Endothelial cell of umbilical vein (primary cell): ENCODE measurements at regions not wholly inside any gene's neighbourhood (a gene's known extent, or its start where the extent isn't known, plus 50 kb on each side); places are given as distances from the start of the nearest gene placed in this dataset.

Experiments
- BruUV-seq: library from RNA; stranded (reverse); fragments of 400-500 nt; replicated peaks from 2 replicates; lab custom pipeline; 2021; lab: Mats Ljungman, UMichigan
- CTCF ChIA-PET: fragments of 300-600, 350-600 bp; sonication (Branson Sonifier 250); formaldehyde crosslinking; loops from one replicate; lab custom pipeline; 2021; ENCODE audit warnings: antibody characterized with exemption, inconsistent platforms; lab: Charles Lee
- POLR2A ChIA-PET: fragments of 300-600, 350-600 bp; sonication (Branson Sonifier 250); formaldehyde crosslinking; loops from one replicate; lab custom pipeline; 2021; ENCODE audit warnings: antibody characterized with exemption, inconsistent platforms; lab: Charles Lee
- DNase-seq: peaks from one replicate; pipeline ENCODE4 v3.0.0-alpha.2; 2011; ENCODE audit warnings: low read depth, low spot score
- FAIRE-seq: peaks from 2 replicates; lab custom pipeline; 2011; peaks lifted over from hg19 to GRCh38; lab: Jason Lieb, UNC
- H2AFZ ChIP-seq: 2 replicates; pipeline ENCODE4 v1.6.0; 2012; ENCODE audit warnings: low read depth, low read length, control low read depth, inconsistent platforms
- H3K27ac ChIP-seq: 2 replicates; pipeline ENCODE4 v1.5.1; 2011; ENCODE audit warnings: low read depth, mild to moderate bottlenecking, control low read depth, low read length, moderate library complexity; ENCODE audit not compliant: insufficient read depth
- H3K27me3 ChIP-seq, 2 experiments: 2 replicates each; pipeline versions ENCODE4 v1.6.0 to v1.6.1; 2011; ENCODE audit warnings: low read length in 2 of 2, mixed read lengths in 1 of 2; ENCODE audit not compliant: control insufficient read depth in 2 of 2, insufficient read depth in 2 of 2
- H3K36me3 ChIP-seq, 2 experiments: 2 replicates in 1 of 2; 3 replicates in 1 of 2; pipeline ENCODE4 v1.5.1; 2011; ENCODE audit warnings: low read length in 2 of 2, mild to moderate bottlenecking in 1 of 2, moderate library complexity in 1 of 2; ENCODE audit not compliant: control insufficient read depth in 2 of 2, insufficient read depth in 2 of 2; ENCODE audit errors: extremely low read depth in 1 of 2
- H3K4me1 ChIP-seq: 3 replicates; pipeline ENCODE4 v1.5.1; 2011; ENCODE audit warnings: mild to moderate bottlenecking, low read length; ENCODE audit not compliant: control insufficient read depth, insufficient read depth; ENCODE audit errors: extremely low read depth
- H3K4me2 ChIP-seq: 2 replicates; pipeline ENCODE4 v1.6.1; 2011; ENCODE audit warnings: low read length, control low read depth, mixed read lengths; ENCODE audit not compliant: insufficient read depth
- H3K4me3 ChIP-seq, 3 experiments: fragments of 200-600 bp in 1 of 3; sonication (generic), shearing (Covaris generic) in 1 of 3; replicated peaks in 1 of 3; 2 replicates each; pipeline ENCODE4 v1.5.1; 2011 to 2016; ENCODE audit warnings: control low read depth in 3 of 3, low read length in 3 of 3, mild to moderate bottlenecking in 2 of 3, inconsistent platforms in 1 of 3, low read depth in 1 of 3, moderate library complexity in 1 of 3; ENCODE audit not compliant: insufficient read depth in 1 of 3
- H3K79me2 ChIP-seq: 2 replicates; pipeline ENCODE4 v1.6.0; 2012; ENCODE audit warnings: low read length, inconsistent platforms; ENCODE audit not compliant: control insufficient read depth, insufficient read depth
- H3K9ac ChIP-seq: replicated peaks from 2 replicates; pipeline ENCODE3; 2011; ENCODE audit warnings: low read length, control low read depth; ENCODE audit not compliant: insufficient read depth; ENCODE audit errors: extremely low read depth
- H3K9me1 ChIP-seq: replicated peaks from 3 replicates; pipeline ENCODE4 v1.6.0; 2011; ENCODE audit warnings: mild to moderate bottlenecking, low read length; ENCODE audit not compliant: control insufficient read depth, insufficient read depth; ENCODE audit errors: extremely low read depth
- H3K9me3 ChIP-seq: replicated peaks from 2 replicates; pipeline ENCODE4 v1.5.1; 2012; ENCODE audit warnings: low read length, inconsistent platforms; ENCODE audit not compliant: control insufficient read depth, insufficient read depth
- H4K20me1 ChIP-seq: replicated peaks from 2 replicates; pipeline ENCODE3; 2011; ENCODE audit warnings: mild to moderate bottlenecking, low read length; ENCODE audit not compliant: control insufficient read depth, insufficient read depth; ENCODE audit errors: extremely low read depth
- EZH2 ChIP-seq: IDR thresholded peaks from 2 replicates; pipeline ENCODE4 v1.6.1; 2012; ENCODE audit warnings: borderline replicate concordance, low read depth, mild to moderate bottlenecking, moderate library complexity, low read length, inconsistent platforms; ENCODE audit not compliant: severe bottlenecking
- FOS ChIP-seq: IDR thresholded peaks from 2 replicates; pipeline ENCODE4 v1.6.1; 2011; ENCODE audit warnings: mild to moderate bottlenecking, low read length, moderate library complexity, borderline replicate concordance; ENCODE audit not compliant: insufficient read depth
- GATA2 ChIP-seq: IDR thresholded peaks from 2 replicates; pipeline ENCODE4 v1.7.0; 2011; ENCODE audit warnings: low read depth, mild to moderate bottlenecking, moderate library complexity, mixed read lengths, low read length; ENCODE audit not compliant: insufficient read length, insufficient read depth
- MYC ChIP-seq: IDR thresholded peaks from one replicate; pipeline ENCODE4 v1.6.1; 2011; ENCODE audit warnings: mild to moderate bottlenecking, low read depth, low read length
- POLR2A ChIP-seq: IDR thresholded peaks from 2 replicates; pipeline ENCODE4 v1.6.1; 2012; ENCODE audit warnings: low read depth, mild to moderate bottlenecking, control low read depth, low read length
- POLR2AphosphoS5 ChIP-seq: IDR thresholded peaks from 2 replicates; pipeline ENCODE4 v1.6.1; 2012; ENCODE audit warnings: low read depth, mild to moderate bottlenecking, control low read depth, low read length, moderate library complexity; ENCODE audit not compliant: insufficient read depth
- dilution Hi-C: fragments of 300-500 bp; cut with MboI; formaldehyde crosslinking; loops from one replicate; pipeline ENCODE4 v1.15.0; 2019; ENCODE audit warnings: low sequenced_read_pairs; ENCODE audit not compliant: extremely low pct_ligation_motif_present
- intact Hi-C: fragments of 100-400 bp; cut with micrococcal nuclease; formaldehyde crosslinking; loops from one replicate; pipeline ENCODE4 v1.10.0; 2022
- TF ChIP-seq, protein P1 (sequence below): IDR thresholded peaks from 2 replicates; pipeline ENCODE4 v1.6.1; 2011; ENCODE audit not compliant: insufficient read depth, insufficient read length
- TF ChIP-seq, protein P2 (sequence below), 2 donors: IDR thresholded peaks; 1 replicate in 1 of 2; 2 replicates in 1 of 2; pipeline ENCODE4 v1.5.1; 2011; ENCODE audit warnings: low read length in 2 of 2, mild to moderate bottlenecking in 2 of 2, moderate library complexity in 2 of 2, control low read depth in 1 of 2, inconsistent platforms in 1 of 2, low read depth in 1 of 2; ENCODE audit not compliant: insufficient read depth in 1 of 2; ENCODE audit errors: extremely low read depth in 1 of 2

DNA sequence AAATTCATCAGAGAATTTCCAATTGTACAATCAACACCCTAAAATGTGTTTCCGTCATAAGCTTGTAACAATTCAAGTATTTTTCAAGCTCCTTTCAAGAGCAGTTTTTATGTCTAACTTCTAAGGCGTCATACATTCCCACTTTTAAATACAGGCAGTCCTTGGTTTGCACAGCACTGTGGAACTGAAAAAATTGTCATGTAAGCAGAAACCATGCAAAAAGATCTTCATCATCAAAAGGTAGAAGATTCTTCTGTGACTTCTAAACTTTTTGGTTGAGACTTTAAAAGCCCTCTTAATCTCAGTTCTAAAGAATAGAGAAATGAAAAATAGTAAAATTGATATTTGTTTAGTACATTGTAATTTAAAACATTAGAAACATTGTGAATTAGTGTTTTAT is 315.6 kb downstream of the TPBG start:
- Histone ChIP-seq H3K27ac (no peak overlapping the region), H3K9me1 (no peaks in the 10 kb centered on the region), H3K9me3 (no peaks in the 10 kb centered on the region), H3K27me3 (no peaks in the 10 kb centered on the region), H3K36me3 (no peaks in the 10 kb centered on the region), H3K4me3 (no peak overlapping the region), H3K4me1 (no peaks in the 10 kb centered on the region), H3K79me2 (no peaks in the 10 kb centered on the region), H4K20me1 (no peaks in the 10 kb centered on the region), H3K4me2 (no peak overlapping the region), H2AFZ (no peak overlapping the region), H3K9ac (no peak overlapping the region)
- no peak for FAIRE-seq
- POLR2A ChIA-PET: no interaction called here
- dilution Hi-C loops (no loop called here), intact Hi-C loops (no loop called here)
- TF ChIP-seq MYC: no peak
- TF ChIP-seq POLR2AphosphoS5: no peak
- TF ChIP-seq, protein P1, sequence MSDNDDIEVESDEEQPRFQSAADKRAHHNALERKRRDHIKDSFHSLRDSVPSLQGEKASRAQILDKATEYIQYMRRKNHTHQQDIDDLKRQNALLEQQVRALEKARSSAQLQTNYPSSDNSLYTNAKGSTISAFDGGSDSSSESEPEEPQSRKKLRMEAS: no peak
- no peak for TF ChIP-seq GATA2
- TF ChIP-seq, protein P2, sequence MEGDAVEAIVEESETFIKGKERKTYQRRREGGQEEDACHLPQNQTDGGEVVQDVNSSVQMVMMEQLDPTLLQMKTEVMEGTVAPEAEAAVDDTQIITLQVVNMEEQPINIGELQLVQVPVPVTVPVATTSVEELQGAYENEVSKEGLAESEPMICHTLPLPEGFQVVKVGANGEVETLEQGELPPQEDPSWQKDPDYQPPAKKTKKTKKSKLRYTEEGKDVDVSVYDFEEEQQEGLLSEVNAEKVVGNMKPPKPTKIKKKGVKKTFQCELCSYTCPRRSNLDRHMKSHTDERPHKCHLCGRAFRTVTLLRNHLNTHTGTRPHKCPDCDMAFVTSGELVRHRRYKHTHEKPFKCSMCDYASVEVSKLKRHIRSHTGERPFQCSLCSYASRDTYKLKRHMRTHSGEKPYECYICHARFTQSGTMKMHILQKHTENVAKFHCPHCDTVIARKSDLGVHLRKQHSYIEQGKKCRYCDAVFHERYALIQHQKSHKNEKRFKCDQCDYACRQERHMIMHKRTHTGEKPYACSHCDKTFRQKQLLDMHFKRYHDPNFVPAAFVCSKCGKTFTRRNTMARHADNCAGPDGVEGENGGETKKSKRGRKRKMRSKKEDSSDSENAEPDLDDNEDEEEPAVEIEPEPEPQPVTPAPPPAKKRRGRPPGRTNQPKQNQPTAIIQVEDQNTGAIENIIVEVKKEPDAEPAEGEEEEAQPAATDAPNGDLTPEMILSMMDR (IDR thresholded peaks at IDR 0.05; ENCODE audit: extremely low read depth in 1 of 2, insufficient read depth in 1 of 2, low read depth in 1 of 2, low read length in 2 of 2): no peak
- TF ChIP-seq EZH2: no peak
- TF ChIP-seq POLR2A: no peak
- TF ChIP-seq FOS: no peak
- DNase-seq: no peak
- CTCF ChIA-PET: no interaction called here
- BruUV-seq: no TSS peak
